ENCODE measurements at regions not wholly inside any gene's neighbourhood (a gene's known extent, or its start where the extent isn't known, plus 50 kb on each side); places are given as distances from the start of the nearest gene placed in this dataset.

- TF ChIP-seq CTCF (conservative IDR thresholded peaks at IDR 0.05; ENCODE audit: low read depth, low read length), result no peak
- TF ChIP-seq EZH2 (IDR thresholded peaks at IDR 0.05; ENCODE audit: low read length, unreplicated experiment), result no peak
These were observed 75.9 kb upstream of the DAB2 start for GRCh38 chr5:39500551-39501175.
